OCI-LY7 (cell line): ENCODE measurements at regions not wholly inside any gene's neighbourhood (a gene's known extent, or its start where the extent isn't known, plus 50 kb on each side); places are given as distances from the start of the nearest gene placed in this dataset.

ENCODE experiments used
- EZH2phosphoT487 ChIP-seq: fragments of 200-600 bp; sonication (generic); IDR thresholded peaks from 2 replicates; pipeline ENCODE4 v1.6.1; 2018; ENCODE audit warnings: low read depth, borderline replicate concordance, mild to moderate bottlenecking, mixed run types, antibody characterized with exemption, low read length, moderate library complexity, mixed read lengths
- TF ChIP-seq, protein P1 (sequence below): fragments of 200-600 bp; sonication (generic); conservative IDR thresholded peaks from 2 replicates; pipeline ENCODE4 v1.5.1; 2014; ENCODE audit warnings: mild to moderate bottlenecking, antibody characterized with exemption, low read length, moderate library complexity, mixed read lengths

DNA sequence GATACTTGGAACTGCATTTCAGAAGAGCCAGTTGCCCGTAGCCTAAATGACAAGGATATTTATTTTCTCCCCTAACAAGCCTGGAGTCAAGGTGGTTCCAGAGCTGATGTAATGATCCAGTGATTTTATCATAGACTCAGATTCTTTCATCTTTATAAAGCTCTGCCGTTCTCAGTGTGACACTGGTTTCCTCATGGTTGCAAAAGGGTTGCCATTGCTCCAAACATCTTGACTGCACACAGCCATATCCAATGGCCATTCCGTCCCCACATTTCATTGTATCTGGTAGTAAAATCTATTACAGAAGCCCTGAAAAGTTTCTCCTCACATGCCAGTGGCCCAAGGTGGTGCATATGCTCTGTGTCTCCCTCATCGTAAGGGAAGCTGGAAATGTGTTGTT is 63.1 kb upstream of the SDK2 start:
- TF ChIP-seq, protein P1, sequence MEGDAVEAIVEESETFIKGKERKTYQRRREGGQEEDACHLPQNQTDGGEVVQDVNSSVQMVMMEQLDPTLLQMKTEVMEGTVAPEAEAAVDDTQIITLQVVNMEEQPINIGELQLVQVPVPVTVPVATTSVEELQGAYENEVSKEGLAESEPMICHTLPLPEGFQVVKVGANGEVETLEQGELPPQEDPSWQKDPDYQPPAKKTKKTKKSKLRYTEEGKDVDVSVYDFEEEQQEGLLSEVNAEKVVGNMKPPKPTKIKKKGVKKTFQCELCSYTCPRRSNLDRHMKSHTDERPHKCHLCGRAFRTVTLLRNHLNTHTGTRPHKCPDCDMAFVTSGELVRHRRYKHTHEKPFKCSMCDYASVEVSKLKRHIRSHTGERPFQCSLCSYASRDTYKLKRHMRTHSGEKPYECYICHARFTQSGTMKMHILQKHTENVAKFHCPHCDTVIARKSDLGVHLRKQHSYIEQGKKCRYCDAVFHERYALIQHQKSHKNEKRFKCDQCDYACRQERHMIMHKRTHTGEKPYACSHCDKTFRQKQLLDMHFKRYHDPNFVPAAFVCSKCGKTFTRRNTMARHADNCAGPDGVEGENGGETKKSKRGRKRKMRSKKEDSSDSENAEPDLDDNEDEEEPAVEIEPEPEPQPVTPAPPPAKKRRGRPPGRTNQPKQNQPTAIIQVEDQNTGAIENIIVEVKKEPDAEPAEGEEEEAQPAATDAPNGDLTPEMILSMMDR, result no peak
- no peak for TF ChIP-seq EZH2phosphoT487
